GM12878 (cell line): ENCODE measurements at regions not wholly inside any gene's neighbourhood (a gene's known extent, or its start where the extent isn't known, plus 50 kb on each side); places are given as distances from the start of the nearest gene placed in this dataset.

Source experiments
- ATAC-seq: fragments of 200-7000 bp; cut with Tn5 transposase; 3 replicates; pipeline ENCODE4 v1.9.1; 2020; ENCODE audit warnings: mild to moderate bottlenecking, moderate library complexity
- BruUV-seq: library from RNA; stranded (reverse); fragments of 400-500 nt; replicated peaks from 2 replicates; lab custom pipeline; 2021; lab: Mats Ljungman, UMichigan
- CTCF ChIA-PET: fragments of 300-600 bp; sonication (Branson Sonifier 250); formaldehyde crosslinking; extraction: SDS; loops from one replicate; lab custom pipeline; 2021; ENCODE audit warnings: inconsistent platforms; lab: Yijun Ruan, JAX
- POLR2A ChIA-PET: fragments of 350-600 bp; formaldehyde crosslinking; extraction: SDS; loops from one replicate; lab custom pipeline; 2021; ENCODE audit warnings: inconsistent platforms; lab: Charles Lee
- RAD21 ChIA-PET: fragments of 300-600 bp; sonication (Branson Sonifier 250); formaldehyde crosslinking; loops from one replicate; lab custom pipeline; 2023; ENCODE audit warnings: antibody characterized with exemption; ENCODE audit not compliant: unreplicated experiment; lab: Charles Lee
- SMC1A ChIA-PET: fragments of 300-600 bp; sonication (Branson Sonifier 250); formaldehyde crosslinking; loops from one replicate; lab custom pipeline; 2023; ENCODE audit not compliant: unreplicated experiment, uncharacterized antibody; lab: Charles Lee
- DNase-seq: peaks from one replicate; pipeline ENCODE4 v3.0.0-alpha.2; 2011; ENCODE audit warnings: low read depth, low spot score
- FAIRE-seq: peaks from 3 replicates; lab custom pipeline; 2011; peaks lifted over from hg19 to GRCh38; lab: Jason Lieb, UNC
- H2AFZ ChIP-seq: 2 replicates; pipeline ENCODE4 v1.6.0; 2011; ENCODE audit warnings: low read depth, low read length, control low read depth; ENCODE audit not compliant: control insufficient read depth
- H3K27ac ChIP-seq: 2 replicates; pipeline ENCODE4 v1.5.1; 2011; ENCODE audit warnings: control low read depth; ENCODE audit not compliant: control insufficient read depth, insufficient read depth
- H3K27me3 ChIP-seq, 2 experiments: replicated peaks in 1 of 2; 2 replicates each; pipeline versions ENCODE4 v1.6.0 to v1.6.1; 2011; ENCODE audit warnings: low read length in 1 of 2; ENCODE audit not compliant: control insufficient read depth in 2 of 2, insufficient read depth in 2 of 2
- H3K36me3 ChIP-seq, 2 experiments: 2 replicates each; pipeline ENCODE4 v1.5.1; 2011; ENCODE audit warnings: low read length in 1 of 2; ENCODE audit not compliant: control insufficient read depth in 2 of 2, insufficient read depth in 2 of 2
- H3K4me1 ChIP-seq: 2 replicates; pipeline ENCODE4 v1.6.1; 2011; ENCODE audit warnings: mild to moderate bottlenecking, low read length, moderate library complexity, mixed read lengths; ENCODE audit not compliant: control insufficient read depth, insufficient read depth
- H3K4me2 ChIP-seq: 2 replicates; pipeline ENCODE4 v1.6.0; 2011; ENCODE audit warnings: control low read depth; ENCODE audit not compliant: control insufficient read depth, insufficient read depth
- H3K4me3 ChIP-seq: fragments of 200-600 bp; sonication (generic); 2 replicates; pipeline ENCODE4 v1.5.1; 2016
- H3K79me2 ChIP-seq: 2 replicates; pipeline ENCODE4 v1.6.0; 2011; ENCODE audit warnings: low read length; ENCODE audit not compliant: control insufficient read depth, insufficient read depth
- H3K9ac ChIP-seq: 2 replicates; pipeline ENCODE4 v1.8.0; 2011; ENCODE audit warnings: low read length, control low read depth, mixed read lengths; ENCODE audit not compliant: control insufficient read depth, insufficient read depth
- H3K9me3 ChIP-seq: replicated peaks from 3 replicates; pipeline ENCODE4 v1.5.1; 2011; ENCODE audit warnings: mild to moderate bottlenecking, low read length; ENCODE audit not compliant: control insufficient read depth, insufficient read depth
- H4K20me1 ChIP-seq: 2 replicates; pipeline ENCODE4 v1.6.0; 2011; ENCODE audit not compliant: control insufficient read depth, insufficient read depth
- CHD1 ChIP-seq: IDR thresholded peaks from 2 replicates; pipeline ENCODE4 v1.6.1; 2012; ENCODE audit warnings: low read depth, low read length, improper control_type of control experiment
- CHD2 ChIP-seq: IDR thresholded peaks from 2 replicates; pipeline ENCODE4 v1.6.1; 2011; ENCODE audit warnings: low read depth, low read length, improper control_type of control experiment, borderline replicate concordance
- CREM ChIP-seq: IDR thresholded peaks from 2 replicates; pipeline ENCODE4 v1.6.1; 2014; ENCODE audit warnings: antibody characterized with exemption, low read depth
- EGR1 ChIP-seq, 2 experiments: IDR thresholded peaks; 1 replicate in 1 of 2; 2 replicates in 1 of 2; pipeline ENCODE4 v1.6.1; 2011 to 2012; ENCODE audit warnings: low read depth in 2 of 2, low read length in 2 of 2, borderline replicate concordance in 1 of 2, mild to moderate bottlenecking in 1 of 2, moderate library complexity in 1 of 2
- EP300 ChIP-seq, 2 experiments: fragments of 150-350 bp in 1 of 2; IDR thresholded peaks; 2 replicates each; pipeline ENCODE4 v1.6.1; 2011 to 2012; ENCODE audit warnings: low read depth in 2 of 2, low read length in 2 of 2, borderline replicate concordance in 1 of 2, improper control_type of control experiment in 1 of 2, inconsistent platforms in 1 of 2; ENCODE audit not compliant: control insufficient read depth in 1 of 2
- LARP7 ChIP-seq: fragments of 450-650 bp; IDR thresholded peaks from 2 replicates; pipeline ENCODE4 v1.6.1; 2017; ENCODE audit warnings: mild to moderate bottlenecking
- MTA2 ChIP-seq: fragments of 450-650 bp; IDR thresholded peaks from 2 replicates; pipeline ENCODE4 v1.6.1; 2016; ENCODE audit warnings: low read depth, mild to moderate bottlenecking, moderate library complexity
- NBN ChIP-seq: fragments of 450-650 bp; IDR thresholded peaks from 2 replicates; pipeline ENCODE4 v1.6.1; 2016
- RAD51 ChIP-seq: fragments of 450-650 bp; IDR thresholded peaks from 2 replicates; pipeline ENCODE4 v1.6.1; 2016; ENCODE audit warnings: moderate library complexity, mild to moderate bottlenecking, inconsistent platforms
- RCOR1 ChIP-seq: conservative IDR thresholded peaks from 2 replicates; pipeline ENCODE4 v1.6.1; 2012; ENCODE audit warnings: low read depth, low read length, improper control_type of control experiment
- SIX5 ChIP-seq: IDR thresholded peaks from 2 replicates; pipeline ENCODE4 v1.6.1; 2011; ENCODE audit warnings: mild to moderate bottlenecking, low read depth, low read length, moderate library complexity; ENCODE audit not compliant: severe bottlenecking
- SMARCA5 ChIP-seq: fragments of 450-650 bp; IDR thresholded peaks from 2 replicates; pipeline ENCODE4 v1.6.1; 2017; ENCODE audit warnings: mild to moderate bottlenecking
- YY1 ChIP-seq: IDR thresholded peaks from 2 replicates; pipeline ENCODE4 v1.6.1; 2011; ENCODE audit warnings: low read depth, mild to moderate bottlenecking, low read length
- ZZZ3 ChIP-seq: IDR thresholded peaks from 2 replicates; pipeline ENCODE4 v1.6.1; 2011; ENCODE audit warnings: low read depth; ENCODE audit not compliant: control insufficient read depth, insufficient read length
- in situ Hi-C: fragments of 300-500 bp; cut with MboI; formaldehyde crosslinking; loops from 9 replicates; pipeline ENCODE4 v1.14.3; 2018; ENCODE audit warnings: mixed read lengths
- intact Hi-C: fragments of 100-400 bp; cut with micrococcal nuclease; formaldehyde crosslinking; loops from one replicate; pipeline ENCODE4 v1.14.2; 2022; ENCODE audit not compliant: unreplicated experiment
- TF ChIP-seq, protein P1 (sequence below): IDR thresholded peaks from 2 replicates; pipeline ENCODE4 v1.6.1; 2011; ENCODE audit warnings: low read depth, mild to moderate bottlenecking, low read length, moderate library complexity, borderline replicate concordance; ENCODE audit errors: extremely low read depth
- TF ChIP-seq, protein P2 (sequence below): IDR thresholded peaks from 2 replicates; pipeline ENCODE4 v1.6.1; 2012; ENCODE audit warnings: mild to moderate bottlenecking, low read depth, low read length
- TF ChIP-seq, protein P3 (sequence below): fragments of 450-650 bp; IDR thresholded peaks from 2 replicates; pipeline ENCODE4 v1.6.1; 2017; ENCODE audit warnings: mild to moderate bottlenecking

DNA sequence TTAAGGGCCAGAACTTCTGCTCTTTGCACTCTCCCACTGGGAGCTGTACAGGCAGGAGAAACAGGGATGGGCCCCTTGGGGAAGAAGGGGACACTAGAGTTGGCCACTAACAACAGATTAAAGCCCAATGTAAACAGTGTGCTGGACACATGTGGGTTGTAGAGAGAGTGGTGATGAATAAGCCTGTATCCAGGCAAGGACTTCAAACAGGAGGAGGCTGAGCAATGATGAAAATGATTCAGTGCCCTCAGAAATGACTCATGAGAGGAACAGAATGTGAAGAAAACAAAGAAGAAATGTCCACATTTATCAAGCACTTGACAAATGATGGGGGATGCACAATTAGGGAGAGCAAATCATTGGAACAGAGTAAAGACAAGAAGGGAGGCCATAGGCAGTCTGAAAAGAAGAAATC lies 242.3 kb downstream of the TBX18 start:
- no peaks in the 10 kb centered on the region for H3K36me3 ChIP-seq
- H3K9me3 ChIP-seq = no peaks in the 10 kb centered on the region
- FAIRE-seq = no peak
- H3K4me2 ChIP-seq = no peak overlapping the region
- H4K20me1 ChIP-seq = no peaks in the 10 kb centered on the region
- H3K4me3 ChIP-seq = no peak overlapping the region
- H3K79me2 ChIP-seq = no peaks in the 10 kb centered on the region
- peak; percentile 63 for ATAC-seq
- no peaks in the 10 kb centered on the region for H3K4me1 ChIP-seq
- H2AFZ ChIP-seq = no peak overlapping the region
- in situ Hi-C loops = no loop called here
- no peak overlapping the region for H3K9ac ChIP-seq
- RAD21 ChIA-PET = no interaction called here
- CTCF ChIA-PET = no interaction called here
- no TSS peak for BruUV-seq
- no peaks in the 10 kb centered on the region for H3K27me3 ChIP-seq
- SMC1A ChIA-PET = no interaction called here
- TF ChIP-seq EP300 (IDR thresholded peaks at IDR 0.05; ENCODE audit: borderline replicate concordance in 1 of 2, control insufficient read depth in 1 of 2, low read depth in 2 of 2, low read length in 2 of 2) (no peak), MTA2 (no peak), SMARCA5 (no peak), LARP7 (no peak), CREM (no peak), RAD51 (no peak), EGR1 (IDR thresholded peaks at IDR 0.05; ENCODE audit: borderline replicate concordance in 1 of 2, low read depth in 2 of 2, low read length in 2 of 2) (no peak), SIX5 (no peak), NBN (no peak), CHD2 (no peak), RCOR1 (no peak), ZZZ3 (no peak), YY1 (no peak), CHD1 (no peak)
- TF ChIP-seq, protein P1, sequence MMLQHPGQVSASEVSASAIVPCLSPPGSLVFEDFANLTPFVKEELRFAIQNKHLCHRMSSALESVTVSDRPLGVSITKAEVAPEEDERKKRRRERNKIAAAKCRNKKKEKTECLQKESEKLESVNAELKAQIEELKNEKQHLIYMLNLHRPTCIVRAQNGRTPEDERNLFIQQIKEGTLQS = no peak
- TF ChIP-seq, protein P2, sequence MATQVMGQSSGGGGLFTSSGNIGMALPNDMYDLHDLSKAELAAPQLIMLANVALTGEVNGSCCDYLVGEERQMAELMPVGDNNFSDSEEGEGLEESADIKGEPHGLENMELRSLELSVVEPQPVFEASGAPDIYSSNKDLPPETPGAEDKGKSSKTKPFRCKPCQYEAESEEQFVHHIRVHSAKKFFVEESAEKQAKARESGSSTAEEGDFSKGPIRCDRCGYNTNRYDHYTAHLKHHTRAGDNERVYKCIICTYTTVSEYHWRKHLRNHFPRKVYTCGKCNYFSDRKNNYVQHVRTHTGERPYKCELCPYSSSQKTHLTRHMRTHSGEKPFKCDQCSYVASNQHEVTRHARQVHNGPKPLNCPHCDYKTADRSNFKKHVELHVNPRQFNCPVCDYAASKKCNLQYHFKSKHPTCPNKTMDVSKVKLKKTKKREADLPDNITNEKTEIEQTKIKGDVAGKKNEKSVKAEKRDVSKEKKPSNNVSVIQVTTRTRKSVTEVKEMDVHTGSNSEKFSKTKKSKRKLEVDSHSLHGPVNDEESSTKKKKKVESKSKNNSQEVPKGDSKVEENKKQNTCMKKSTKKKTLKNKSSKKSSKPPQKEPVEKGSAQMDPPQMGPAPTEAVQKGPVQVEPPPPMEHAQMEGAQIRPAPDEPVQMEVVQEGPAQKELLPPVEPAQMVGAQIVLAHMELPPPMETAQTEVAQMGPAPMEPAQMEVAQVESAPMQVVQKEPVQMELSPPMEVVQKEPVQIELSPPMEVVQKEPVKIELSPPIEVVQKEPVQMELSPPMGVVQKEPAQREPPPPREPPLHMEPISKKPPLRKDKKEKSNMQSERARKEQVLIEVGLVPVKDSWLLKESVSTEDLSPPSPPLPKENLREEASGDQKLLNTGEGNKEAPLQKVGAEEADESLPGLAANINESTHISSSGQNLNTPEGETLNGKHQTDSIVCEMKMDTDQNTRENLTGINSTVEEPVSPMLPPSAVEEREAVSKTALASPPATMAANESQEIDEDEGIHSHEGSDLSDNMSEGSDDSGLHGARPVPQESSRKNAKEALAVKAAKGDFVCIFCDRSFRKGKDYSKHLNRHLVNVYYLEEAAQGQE = no peak
- TF ChIP-seq, protein P3, sequence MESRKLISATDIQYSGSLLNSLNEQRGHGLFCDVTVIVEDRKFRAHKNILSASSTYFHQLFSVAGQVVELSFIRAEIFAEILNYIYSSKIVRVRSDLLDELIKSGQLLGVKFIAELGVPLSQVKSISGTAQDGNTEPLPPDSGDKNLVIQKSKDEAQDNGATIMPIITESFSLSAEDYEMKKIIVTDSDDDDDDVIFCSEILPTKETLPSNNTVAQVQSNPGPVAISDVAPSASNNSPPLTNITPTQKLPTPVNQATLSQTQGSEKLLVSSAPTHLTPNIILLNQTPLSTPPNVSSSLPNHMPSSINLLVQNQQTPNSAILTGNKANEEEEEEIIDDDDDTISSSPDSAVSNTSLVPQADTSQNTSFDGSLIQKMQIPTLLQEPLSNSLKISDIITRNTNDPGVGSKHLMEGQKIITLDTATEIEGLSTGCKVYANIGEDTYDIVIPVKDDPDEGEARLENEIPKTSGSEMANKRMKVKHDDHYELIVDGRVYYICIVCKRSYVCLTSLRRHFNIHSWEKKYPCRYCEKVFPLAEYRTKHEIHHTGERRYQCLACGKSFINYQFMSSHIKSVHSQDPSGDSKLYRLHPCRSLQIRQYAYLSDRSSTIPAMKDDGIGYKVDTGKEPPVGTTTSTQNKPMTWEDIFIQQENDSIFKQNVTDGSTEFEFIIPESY = no peak
- no peak overlapping the region for H3K27ac ChIP-seq
- POLR2A ChIA-PET = no interaction called here
- DNase-seq = no peak
- intact Hi-C loops = no loop called here
